ENCODE measurements at regions not wholly inside any gene's neighbourhood (a gene's known extent, or its start where the extent isn't known, plus 50 kb on each side); places are given as distances from the start of the nearest gene placed in this dataset.

DNA sequence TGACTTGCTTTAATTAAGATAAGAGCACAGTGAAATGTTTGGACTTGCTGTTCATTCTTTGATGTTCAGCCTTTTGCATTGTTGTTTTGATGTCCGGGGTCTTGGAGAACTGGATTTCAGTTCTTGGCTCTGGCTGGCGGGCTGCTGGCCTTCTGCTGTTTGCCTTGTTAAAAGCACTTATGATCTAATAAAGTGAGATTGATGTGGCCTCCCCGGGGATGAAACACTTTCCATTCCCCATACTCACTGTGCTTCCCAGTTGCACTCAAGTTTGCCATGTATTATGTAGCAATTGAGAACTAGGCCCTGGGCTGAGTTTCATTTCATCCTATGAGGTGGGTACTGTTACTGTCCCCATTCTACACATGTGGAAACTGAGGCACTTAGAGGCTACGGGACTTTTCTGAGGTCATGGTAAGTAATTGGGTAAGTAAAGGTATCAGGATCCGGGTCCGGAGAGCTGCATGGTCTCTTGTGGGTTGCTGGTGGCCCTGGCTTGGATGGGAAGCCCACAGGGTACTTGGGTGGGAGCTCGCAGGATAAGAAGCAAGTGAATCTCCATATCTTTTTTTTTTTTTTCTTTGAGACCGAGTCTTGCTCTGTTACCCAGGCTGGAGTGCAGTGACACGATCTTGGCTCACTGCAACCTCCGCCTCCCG, 127.7 kb upstream of the ZBTB40 start:
- no peak overlapping the region for H3K27ac ChIP-seq
- in situ Hi-C loops (cut with HindIII; ENCODE audit: low pct_ligation_motif_present, low sequenced_read_pairs) = no loop called here
- no peak for DNase-seq

GRCh38 chr1:22325531-22326371, 125.9 kb upstream of the ZBTB40 start:
- Histone ChIP-seq H3K27ac (no peak overlapping the region), H3K4me3 (ENCODE audit: low read depth, low read length) (no peak overlapping the region), H3K27me3 (replicated peaks) (no peaks in the 10 kb centered on the region), H3K36me3 (replicated peaks) (no peaks in the 10 kb centered on the region)
- in situ Hi-C loops (cut with HindIII; ENCODE audit: low pct_ligation_motif_present, low sequenced_read_pairs) = no loop called here
- TF ChIP-seq, protein P1, sequence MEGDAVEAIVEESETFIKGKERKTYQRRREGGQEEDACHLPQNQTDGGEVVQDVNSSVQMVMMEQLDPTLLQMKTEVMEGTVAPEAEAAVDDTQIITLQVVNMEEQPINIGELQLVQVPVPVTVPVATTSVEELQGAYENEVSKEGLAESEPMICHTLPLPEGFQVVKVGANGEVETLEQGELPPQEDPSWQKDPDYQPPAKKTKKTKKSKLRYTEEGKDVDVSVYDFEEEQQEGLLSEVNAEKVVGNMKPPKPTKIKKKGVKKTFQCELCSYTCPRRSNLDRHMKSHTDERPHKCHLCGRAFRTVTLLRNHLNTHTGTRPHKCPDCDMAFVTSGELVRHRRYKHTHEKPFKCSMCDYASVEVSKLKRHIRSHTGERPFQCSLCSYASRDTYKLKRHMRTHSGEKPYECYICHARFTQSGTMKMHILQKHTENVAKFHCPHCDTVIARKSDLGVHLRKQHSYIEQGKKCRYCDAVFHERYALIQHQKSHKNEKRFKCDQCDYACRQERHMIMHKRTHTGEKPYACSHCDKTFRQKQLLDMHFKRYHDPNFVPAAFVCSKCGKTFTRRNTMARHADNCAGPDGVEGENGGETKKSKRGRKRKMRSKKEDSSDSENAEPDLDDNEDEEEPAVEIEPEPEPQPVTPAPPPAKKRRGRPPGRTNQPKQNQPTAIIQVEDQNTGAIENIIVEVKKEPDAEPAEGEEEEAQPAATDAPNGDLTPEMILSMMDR (IDR thresholded peaks at IDR 0.05; ENCODE audit: low read depth, low read length, missing control alignments) = no peak
- no peak for DNase-seq

More for the DNA sequence above, 127.7 kb upstream of the ZBTB40 start:
- TF ChIP-seq, protein P1 (IDR thresholded peaks at IDR 0.05; ENCODE audit: low read depth, low read length, missing control alignments) = no peak
- H3K36me3 ChIP-seq (replicated peaks) = no peaks in the 10 kb centered on the region
- H3K4me3 ChIP-seq (ENCODE audit: low read depth, low read length) = no peak overlapping the region
- no peaks in the 10 kb centered on the region for H3K27me3 ChIP-seq (replicated peaks)

- Histone ChIP-seq H3K27ac (no peak overlapping the region), H3K27me3 (replicated peaks) (no peaks in the 10 kb centered on the region), H3K4me3 (ENCODE audit: low read depth, low read length) (no peak overlapping the region), H3K36me3 (replicated peaks) (no peaks in the 10 kb centered on the region)
- TF ChIP-seq, protein P1 (IDR thresholded peaks at IDR 0.05; ENCODE audit: low read depth, low read length, missing control alignments) = no peak
- in situ Hi-C loops (cut with HindIII; ENCODE audit: low pct_ligation_motif_present, low sequenced_read_pairs) = no loop called here
- no peak for DNase-seq
Measured at GRCh38 chr1:22326372-22326915, 125.2 kb upstream of the ZBTB40 start.

DNA sequence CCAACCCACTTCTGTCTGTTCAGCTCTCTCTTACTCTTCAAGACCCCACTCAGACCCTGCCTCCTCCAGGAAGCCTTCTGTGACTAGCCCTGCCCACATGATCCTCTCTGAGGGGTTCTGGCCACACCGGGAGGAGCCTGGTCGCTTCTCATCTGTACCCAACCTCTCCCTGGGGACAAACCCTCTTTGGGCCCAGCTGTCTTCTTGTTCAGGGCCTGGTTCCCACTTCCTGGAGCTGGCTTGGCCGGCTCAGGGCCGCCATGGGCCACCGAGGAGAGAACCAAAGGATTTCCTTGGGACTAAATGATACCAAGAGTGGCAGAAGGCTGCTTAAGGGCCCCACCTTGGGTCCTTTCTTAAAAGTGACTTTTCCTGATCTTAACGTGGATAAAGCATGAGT, 124.7 kb upstream of the ZBTB40 start:
- Histone ChIP-seq H3K27ac (no peak overlapping the region), H3K27me3 (replicated peaks) (no peaks in the 10 kb centered on the region), H3K36me3 (replicated peaks) (no peaks in the 10 kb centered on the region), H3K4me3 (ENCODE audit: low read depth, low read length) (no peak overlapping the region)
- TF ChIP-seq, protein P1 (IDR thresholded peaks at IDR 0.05; ENCODE audit: low read depth, low read length, missing control alignments) = no peak
- DNase-seq = no peak
- in situ Hi-C loops (cut with HindIII; ENCODE audit: low pct_ligation_motif_present, low sequenced_read_pairs) = no loop called here

DNA sequence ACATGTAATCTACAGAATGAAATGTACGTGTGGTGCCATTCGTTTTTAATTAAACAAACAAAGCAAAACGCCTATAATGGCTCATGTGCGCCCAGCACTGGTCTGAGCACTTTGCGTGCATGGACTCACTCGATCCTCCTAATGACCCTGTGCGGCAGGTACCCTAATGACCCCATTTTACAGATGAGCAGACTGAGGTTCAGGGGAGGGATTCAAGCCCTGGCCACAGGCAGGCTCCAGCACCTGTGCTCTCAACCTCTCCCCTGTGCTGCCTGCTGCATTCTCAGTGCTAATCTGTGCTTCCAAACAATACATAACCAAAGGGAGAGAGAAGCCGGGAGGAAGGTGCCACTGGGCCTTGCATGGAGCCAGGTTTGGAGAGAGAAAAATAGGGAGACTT, 124.2 kb upstream of the ZBTB40 start:
- no peaks in the 10 kb centered on the region for H3K27me3 ChIP-seq (replicated peaks)
- DNase-seq = no peak
- in situ Hi-C loops (cut with HindIII; ENCODE audit: low pct_ligation_motif_present, low sequenced_read_pairs) = no loop called here
- no peak overlapping the region for H3K4me3 ChIP-seq (ENCODE audit: low read depth, low read length)
- no peak overlapping the region for H3K27ac ChIP-seq
- TF ChIP-seq, protein P1 (IDR thresholded peaks at IDR 0.05; ENCODE audit: low read depth, low read length, missing control alignments) = no peak
- H3K36me3 ChIP-seq (replicated peaks) = no peaks in the 10 kb centered on the region
